ENCODE measurements at regions not wholly inside any gene's neighbourhood (a gene's known extent, or its start where the extent isn't known, plus 50 kb on each side); places are given as distances from the start of the nearest gene placed in this dataset.
"Not testable (repeated sequence)": the region's sequence is repeated elsewhere in the genome, so short reads cannot be mapped to it uniquely, and the experiment has no call there.

GRCh38 chr15:99818872-99819271 lies 85.6 kb upstream of the LYSMD4 start:
- DNase-seq (ENCODE audit: low spot score), result no peak
- TF ChIP-seq CTCF (IDR thresholded peaks at IDR 0.05; ENCODE audit: extremely low read depth, insufficient read depth, missing control alignments), result no peak
- in situ Hi-C loops (cut with MboI; ENCODE audit: low pct_unique_long_range_greater_than_20kb, low sequenced_read_pairs, unreplicated experiment), result no loop called here

- in situ Hi-C loops (cut with MboI; ENCODE audit: low pct_unique_long_range_greater_than_20kb, low sequenced_read_pairs, unreplicated experiment); DNase-seq (ENCODE audit: low spot score): not testable (repeated sequence)
These were observed 83.6 kb upstream of the LYSMD4 start for GRCh38 chr15:99816862-99817261.

GRCh38 chr15:99810663-99811062 lies 77.4 kb upstream of the LYSMD4 start:
- DNase-seq (ENCODE audit: low spot score); in situ Hi-C loops (cut with MboI; ENCODE audit: low pct_unique_long_range_greater_than_20kb, low sequenced_read_pairs, unreplicated experiment): not testable (repeated sequence)

- DNase-seq (ENCODE audit: low spot score), result not testable (repeated sequence)
- in situ Hi-C loops (cut with MboI; ENCODE audit: low pct_unique_long_range_greater_than_20kb, low sequenced_read_pairs, unreplicated experiment), result loop anchor here (10.0 kb wide), 1 partner anchor 1965 kb away; no protein-coding TSS in a partner anchor
These were observed 66.6 kb upstream of the LYSMD4 start for GRCh38 chr15:99799854-99800250.

GRCh38 chr15:99799182-99799853 lies 66.1 kb upstream of the LYSMD4 start:
- not testable (repeated sequence) for DNase-seq (ENCODE audit: low spot score)
- in situ Hi-C loops (cut with MboI; ENCODE audit: low pct_unique_long_range_greater_than_20kb, low sequenced_read_pairs, unreplicated experiment), result loop anchor here (10.0 kb wide), 1 partner anchor 1965 kb away; no protein-coding TSS in a partner anchor

- in situ Hi-C loops (cut with MboI; ENCODE audit: low pct_unique_long_range_greater_than_20kb, low sequenced_read_pairs, unreplicated experiment), result loop anchor here (10.0 kb wide), 1 partner anchor 1968 kb away; no protein-coding TSS in a partner anchor
- DNase-seq (ENCODE audit: low spot score), result not testable (repeated sequence)
These were observed 64.0 kb upstream of the LYSMD4 start for GRCh38 chr15:99796940-99797870.

- in situ Hi-C loops (cut with MboI; ENCODE audit: low pct_unique_long_range_greater_than_20kb, low sequenced_read_pairs, unreplicated experiment), result loop anchor here (10.0 kb wide), 1 partner anchor 1973 kb away; no protein-coding TSS in a partner anchor
- not testable (repeated sequence) for DNase-seq (ENCODE audit: low spot score)
These were observed 58.9 kb upstream of the LYSMD4 start for GRCh38 chr15:99791881-99792807.

- in situ Hi-C loops (cut with MboI; ENCODE audit: low pct_unique_long_range_greater_than_20kb, low sequenced_read_pairs, unreplicated experiment), result loop anchor here (10.0 kb wide), 1 partner anchor 1974 kb away; no protein-coding TSS in a partner anchor
- DNase-seq (ENCODE audit: low spot score), result not testable (repeated sequence)
These were observed 57.5 kb upstream of the LYSMD4 start for GRCh38 chr15:99790751-99791150.

GRCh38 chr15:99788156-99788555 lies 54.9 kb upstream of the LYSMD4 start:
- no peak for TF ChIP-seq CTCF (IDR thresholded peaks at IDR 0.05; ENCODE audit: extremely low read depth, insufficient read depth, missing control alignments)
- in situ Hi-C loops (cut with MboI; ENCODE audit: low pct_unique_long_range_greater_than_20kb, low sequenced_read_pairs, unreplicated experiment), result no loop called here
- no peak for DNase-seq (ENCODE audit: low spot score)

GRCh38 chr15:99784800-99785199 lies 51.6 kb upstream of the LYSMD4 start:
- DNase-seq (ENCODE audit: low spot score); in situ Hi-C loops (cut with MboI; ENCODE audit: low pct_unique_long_range_greater_than_20kb, low sequenced_read_pairs, unreplicated experiment): not testable (repeated sequence)

GRCh38 chr15:99783918-99784619 lies 50.8 kb upstream of the LYSMD4 start:
- in situ Hi-C loops (cut with MboI; ENCODE audit: low pct_unique_long_range_greater_than_20kb, low sequenced_read_pairs, unreplicated experiment), result not testable (repeated sequence)

More at GRCh38 chr15:99783918-99784619, 50.8 kb upstream of the LYSMD4 start:
- not testable (repeated sequence) for DNase-seq (ENCODE audit: low spot score)
